ENCODE measurements at regions not wholly inside any gene's neighbourhood (a gene's known extent, or its start where the extent isn't known, plus 50 kb on each side); places are given as distances from the start of the nearest gene placed in this dataset.

- no peak overlapping the region for H3K4me3 ChIP-seq (ENCODE audit: low read depth, low read length)
- TF ChIP-seq CTCF (IDR thresholded peaks at IDR 0.05; ENCODE audit: borderline replicate concordance, insufficient read depth, low read depth, low read length), result no peak
These were observed 1167.8 kb upstream of the PCDH20 start for GRCh38 chr13:62583466-62583865.

- H3K4me3 ChIP-seq (ENCODE audit: low read depth, low read length), result no peak overlapping the region
- no peak for TF ChIP-seq CTCF (IDR thresholded peaks at IDR 0.05; ENCODE audit: borderline replicate concordance, insufficient read depth, low read depth, low read length)
These were observed 1162.8 kb upstream of the PCDH20 start for GRCh38 chr13:62578402-62578801.

GRCh38 chr13:62564770-62565169 is 1149.1 kb upstream of the PCDH20 start:
- H3K4me3 ChIP-seq (ENCODE audit: low read depth, low read length), result no peak overlapping the region
- no peak for TF ChIP-seq CTCF (IDR thresholded peaks at IDR 0.05; ENCODE audit: borderline replicate concordance, insufficient read depth, low read depth, low read length)

GRCh38 chr13:62563251-62563650 is 1147.6 kb upstream of the PCDH20 start:
- H3K4me3 ChIP-seq (ENCODE audit: low read depth, low read length), result no peak overlapping the region
- no peak for TF ChIP-seq CTCF (IDR thresholded peaks at IDR 0.05; ENCODE audit: borderline replicate concordance, insufficient read depth, low read depth, low read length)

DNA sequence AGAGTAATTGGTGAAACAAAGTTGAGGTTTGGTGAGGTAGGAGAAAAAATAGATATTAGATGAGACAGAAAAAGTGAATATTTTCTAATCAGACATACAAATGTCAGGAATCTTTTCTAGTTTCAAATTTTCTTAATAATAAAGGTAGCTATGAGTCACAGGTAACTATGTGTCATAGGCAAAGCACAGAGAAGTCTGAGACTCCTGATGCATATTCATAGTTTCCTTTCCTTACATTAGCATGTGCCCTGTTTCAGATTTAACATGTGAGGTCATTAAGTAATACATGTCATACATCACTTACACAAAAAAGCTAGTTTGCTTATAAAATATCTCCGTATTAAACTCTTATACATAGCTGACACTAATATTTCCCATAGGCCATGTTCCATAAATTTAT is 1141.3 kb upstream of the PCDH20 start:
- H3K4me3 ChIP-seq (ENCODE audit: low read depth, low read length), result no peak overlapping the region
- TF ChIP-seq CTCF (IDR thresholded peaks at IDR 0.05; ENCODE audit: borderline replicate concordance, insufficient read depth, low read depth, low read length), result no peak

GRCh38 chr13:62551588-62551987 is 1135.9 kb upstream of the PCDH20 start:
- H3K4me3 ChIP-seq (ENCODE audit: low read depth, low read length), result no peak overlapping the region
- no peak for TF ChIP-seq CTCF (IDR thresholded peaks at IDR 0.05; ENCODE audit: borderline replicate concordance, insufficient read depth, low read depth, low read length)

- TF ChIP-seq CTCF (IDR thresholded peaks at IDR 0.05; ENCODE audit: borderline replicate concordance, insufficient read depth, low read depth, low read length), result no peak
- H3K4me3 ChIP-seq (ENCODE audit: low read depth, low read length), result no peak overlapping the region
These were observed 1129.3 kb upstream of the PCDH20 start for GRCh38 chr13:62544928-62545327.
